Endothelial cell (in vitro differentiated cells): ENCODE measurements at regions not wholly inside any gene's neighbourhood (a gene's known extent, or its start where the extent isn't known, plus 50 kb on each side); places are given as distances from the start of the nearest gene placed in this dataset.

Experiments
- DNase-seq: peaks from one replicate; pipeline ENCODE4 v3.0.0; 2021; ENCODE audit warnings: low spot score
- H3K27ac Mint-ChIP-seq: one replicate; pipeline ENCODE4 v1.8.0; 2021; ENCODE audit warnings: mixed read lengths, inconsistent platforms; ENCODE audit not compliant: unreplicated experiment
- H3K27me3 Mint-ChIP-seq: one replicate; pipeline ENCODE4 v1.8.0; 2021; ENCODE audit warnings: mild to moderate bottlenecking, moderate library complexity, mixed read lengths, inconsistent platforms; ENCODE audit not compliant: unreplicated experiment
- H3K36me3 Mint-ChIP-seq: one replicate; pipeline ENCODE4 v1.8.0; 2021; ENCODE audit warnings: mild to moderate bottlenecking, low read depth, mixed read lengths, inconsistent platforms; ENCODE audit not compliant: unreplicated experiment
- H3K4me1 Mint-ChIP-seq: one replicate; pipeline ENCODE4 v1.8.0; 2021; ENCODE audit warnings: mild to moderate bottlenecking, mixed read lengths, inconsistent platforms; ENCODE audit not compliant: unreplicated experiment
- H3K4me3 Mint-ChIP-seq: one replicate; pipeline ENCODE4 v1.8.0; 2021; ENCODE audit warnings: mild to moderate bottlenecking, mixed read lengths, inconsistent platforms; ENCODE audit not compliant: unreplicated experiment
- H3K9me3 Mint-ChIP-seq: one replicate; pipeline ENCODE4 v1.8.0; 2021; ENCODE audit warnings: mixed read lengths, inconsistent platforms; ENCODE audit not compliant: unreplicated experiment
- CTCF ChIP-seq: fragments of 200-600 bp; sonication (generic); IDR thresholded peaks from one replicate; pipeline ENCODE4 v1.5.0; 2021; ENCODE audit warnings: antibody characterized with exemption; ENCODE audit not compliant: unreplicated experiment

DNA sequence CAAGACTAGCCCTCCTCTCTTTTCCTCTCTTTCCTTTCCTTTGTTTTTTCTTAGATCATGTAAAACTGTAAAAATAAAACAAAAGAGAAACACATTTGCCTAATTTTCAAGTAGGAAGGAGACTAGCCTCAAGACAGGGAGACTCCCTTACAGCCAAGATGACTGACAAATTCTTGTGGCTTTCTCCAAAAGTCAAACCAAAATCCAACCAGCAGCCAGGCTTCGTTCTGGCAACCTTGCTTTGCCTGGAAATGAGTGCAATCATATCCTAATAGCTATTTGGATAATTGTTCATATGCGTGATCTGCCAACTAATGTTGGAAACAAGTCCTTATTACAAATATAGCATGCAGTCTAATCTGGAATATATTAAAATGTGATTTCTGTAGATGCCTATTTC, 868.9 kb upstream of the SOX9 start:
- no peaks in the 10 kb centered on the region for H3K27me3 Mint-ChIP-seq
- H3K27ac Mint-ChIP-seq = no peak overlapping the region
- H3K36me3 Mint-ChIP-seq = no peaks in the 10 kb centered on the region
- no peaks in the 10 kb centered on the region for H3K4me1 Mint-ChIP-seq
- no peak for DNase-seq
- TF ChIP-seq CTCF = no peak
- no peaks in the 10 kb centered on the region for H3K9me3 Mint-ChIP-seq
- no peak overlapping the region for H3K4me3 Mint-ChIP-seq

DNA sequence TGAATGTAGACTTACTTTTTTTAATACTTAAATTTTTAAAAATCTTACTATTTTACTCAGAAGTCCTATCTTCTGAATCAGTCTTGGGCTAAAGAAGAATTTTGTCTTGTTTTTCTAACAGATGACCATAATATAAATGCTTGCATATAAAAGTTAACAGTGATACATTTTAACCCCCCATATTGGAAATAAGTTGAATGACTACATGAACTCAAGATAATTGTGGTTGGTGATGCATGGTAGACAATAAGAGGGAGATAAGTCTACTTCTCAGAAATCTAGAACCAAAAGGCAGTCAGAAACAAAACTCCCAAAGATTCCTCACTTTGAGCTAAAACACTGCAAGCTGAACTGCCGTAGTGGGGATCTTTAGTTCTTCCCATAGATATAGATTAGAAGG, 868.4 kb upstream of the SOX9 start:
- H3K9me3 Mint-ChIP-seq = no peaks in the 10 kb centered on the region
- no peak for DNase-seq

DNA sequence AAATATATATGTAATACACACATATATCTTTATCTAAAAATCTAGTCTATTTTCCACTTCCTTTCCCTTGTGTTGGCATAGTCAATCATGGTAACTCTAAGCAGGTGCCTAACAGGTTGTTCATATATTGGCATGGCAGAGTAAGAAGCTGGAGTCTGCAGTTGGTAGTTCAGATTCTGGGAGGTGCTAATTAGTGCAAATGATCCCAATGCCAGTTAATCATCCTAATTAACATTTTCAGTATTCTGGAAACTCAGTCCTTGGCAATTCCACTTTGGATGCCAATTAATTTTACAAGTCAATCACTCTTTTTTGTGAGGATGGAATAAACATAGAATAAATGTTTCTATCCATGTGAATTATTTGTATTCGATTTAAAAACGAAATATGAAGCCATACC, 863.7 kb upstream of the SOX9 start:
- Mint-ChIP-seq H3K36me3 (no peaks in the 10 kb centered on the region), H3K9me3 (no peaks in the 10 kb centered on the region), H3K27me3 (no peaks in the 10 kb centered on the region), H3K4me1 (no peaks in the 10 kb centered on the region), H3K27ac (no peak overlapping the region), H3K4me3 (no peak overlapping the region)
- TF ChIP-seq CTCF = no peak
- no peak for DNase-seq

More for the DNA sequence above, 868.4 kb upstream of the SOX9 start:
- no peak overlapping the region for H3K27ac Mint-ChIP-seq
- no peaks in the 10 kb centered on the region for H3K27me3 Mint-ChIP-seq
- no peak overlapping the region for H3K4me3 Mint-ChIP-seq
- no peaks in the 10 kb centered on the region for H3K4me1 Mint-ChIP-seq
- TF ChIP-seq CTCF = no peak
- no peaks in the 10 kb centered on the region for H3K36me3 Mint-ChIP-seq

- Mint-ChIP-seq H3K27ac (no peak overlapping the region), H3K4me3 (no peak overlapping the region), H3K27me3 (no peaks in the 10 kb centered on the region), H3K9me3 (no peaks in the 10 kb centered on the region), H3K36me3 (no peaks in the 10 kb centered on the region), H3K4me1 (no peaks in the 10 kb centered on the region)
- no peak for TF ChIP-seq CTCF
- DNase-seq = no peak
These were observed 860.4 kb upstream of the SOX9 start for GRCh38 chr17:71260366-71260940.

DNA sequence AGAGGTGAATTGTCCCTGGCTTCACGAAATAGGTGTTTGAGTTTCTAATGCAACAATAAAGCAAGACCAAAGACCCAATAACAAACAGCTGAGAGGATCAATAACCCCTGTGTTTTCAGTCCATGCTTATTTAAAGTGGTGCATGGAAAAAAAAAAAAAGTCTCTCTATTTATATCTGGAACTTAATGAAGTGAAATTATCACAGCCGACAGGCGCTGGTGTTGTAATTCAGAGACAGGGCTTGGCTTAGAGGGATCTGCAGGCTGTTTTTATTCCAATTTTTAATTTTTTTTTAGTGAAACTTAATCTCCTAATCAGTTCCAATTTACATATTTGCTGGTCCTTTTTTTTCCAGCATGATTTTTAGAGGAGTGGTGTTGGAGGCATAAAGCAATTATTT, 858.2 kb upstream of the SOX9 start:
- DNase-seq = no peak
- peaks cover 3% of the 10 kb centered on the region for H3K27me3 Mint-ChIP-seq
- H3K27ac Mint-ChIP-seq = no peak overlapping the region
- TF ChIP-seq CTCF = no peak
- no peaks in the 10 kb centered on the region for H3K9me3 Mint-ChIP-seq
- H3K4me1 Mint-ChIP-seq = no peaks in the 10 kb centered on the region
- no peak overlapping the region for H3K4me3 Mint-ChIP-seq
- H3K36me3 Mint-ChIP-seq = no peaks in the 10 kb centered on the region
